ENCODE measurements at regions not wholly inside any gene's neighbourhood (a gene's known extent, or its start where the extent isn't known, plus 50 kb on each side); places are given as distances from the start of the nearest gene placed in this dataset.

DNA sequence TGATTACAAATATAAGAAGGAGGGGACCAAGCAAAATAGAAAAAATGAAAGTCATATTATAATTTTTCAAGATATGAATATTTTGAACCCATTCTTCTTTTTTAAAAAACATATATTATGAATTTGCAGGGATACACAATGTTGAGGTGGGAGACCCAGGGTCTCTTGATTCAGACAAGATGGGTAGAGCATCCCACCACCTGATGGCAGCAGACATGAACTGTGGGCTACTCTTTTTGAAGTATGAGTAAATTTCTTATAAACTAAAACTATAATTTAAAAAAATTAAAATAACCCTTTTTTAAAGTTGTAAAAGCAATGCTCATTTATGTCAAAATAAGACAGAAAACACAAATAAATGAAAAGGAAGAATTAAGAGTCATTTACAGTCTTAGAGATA, 202.7 kb upstream of the PRICKLE1 start:
- no peak for DNase-seq (ENCODE audit: low read depth)
- H3K4me3 ChIP-seq (ENCODE audit: low read length), result no peak overlapping the region
- TF ChIP-seq, protein P1, sequence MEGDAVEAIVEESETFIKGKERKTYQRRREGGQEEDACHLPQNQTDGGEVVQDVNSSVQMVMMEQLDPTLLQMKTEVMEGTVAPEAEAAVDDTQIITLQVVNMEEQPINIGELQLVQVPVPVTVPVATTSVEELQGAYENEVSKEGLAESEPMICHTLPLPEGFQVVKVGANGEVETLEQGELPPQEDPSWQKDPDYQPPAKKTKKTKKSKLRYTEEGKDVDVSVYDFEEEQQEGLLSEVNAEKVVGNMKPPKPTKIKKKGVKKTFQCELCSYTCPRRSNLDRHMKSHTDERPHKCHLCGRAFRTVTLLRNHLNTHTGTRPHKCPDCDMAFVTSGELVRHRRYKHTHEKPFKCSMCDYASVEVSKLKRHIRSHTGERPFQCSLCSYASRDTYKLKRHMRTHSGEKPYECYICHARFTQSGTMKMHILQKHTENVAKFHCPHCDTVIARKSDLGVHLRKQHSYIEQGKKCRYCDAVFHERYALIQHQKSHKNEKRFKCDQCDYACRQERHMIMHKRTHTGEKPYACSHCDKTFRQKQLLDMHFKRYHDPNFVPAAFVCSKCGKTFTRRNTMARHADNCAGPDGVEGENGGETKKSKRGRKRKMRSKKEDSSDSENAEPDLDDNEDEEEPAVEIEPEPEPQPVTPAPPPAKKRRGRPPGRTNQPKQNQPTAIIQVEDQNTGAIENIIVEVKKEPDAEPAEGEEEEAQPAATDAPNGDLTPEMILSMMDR (conservative IDR thresholded peaks at IDR 0.05; ENCODE audit: low read length), result no peak

GRCh38 chr12:42791399-42791798, 201.9 kb upstream of the PRICKLE1 start:
- TF ChIP-seq, protein P1 (conservative IDR thresholded peaks at IDR 0.05; ENCODE audit: low read length), result no peak
- no peak overlapping the region for H3K4me3 ChIP-seq (ENCODE audit: low read length)
- no peak for DNase-seq (ENCODE audit: low read depth)

- TF ChIP-seq, protein P1 (conservative IDR thresholded peaks at IDR 0.05; ENCODE audit: low read length), result no peak
These were observed 201.2 kb upstream of the PRICKLE1 start for GRCh38 chr12:42790761-42791151.

GRCh38 chr12:42789808-42790760, 200.5 kb upstream of the PRICKLE1 start:
- TF ChIP-seq, protein P1 (conservative IDR thresholded peaks at IDR 0.05; ENCODE audit: low read length), result no peak
- no peak overlapping the region for H3K4me3 ChIP-seq (ENCODE audit: low read length)

More at GRCh38 chr12:42790761-42791151, 201.2 kb upstream of the PRICKLE1 start:
- DNase-seq (ENCODE audit: low read depth), result peak; percentile 38
- no peak overlapping the region for H3K4me3 ChIP-seq (ENCODE audit: low read length)

GRCh38 chr12:42786400-42787148, 197.0 kb upstream of the PRICKLE1 start:
- no peak for DNase-seq (ENCODE audit: low read depth)
- TF ChIP-seq, protein P1 (conservative IDR thresholded peaks at IDR 0.05; ENCODE audit: low read length), result no peak
- H3K4me3 ChIP-seq (ENCODE audit: low read length), result no peak overlapping the region

More at GRCh38 chr12:42789808-42790760, 200.5 kb upstream of the PRICKLE1 start:
- no peak for DNase-seq (ENCODE audit: low read depth)

DNA sequence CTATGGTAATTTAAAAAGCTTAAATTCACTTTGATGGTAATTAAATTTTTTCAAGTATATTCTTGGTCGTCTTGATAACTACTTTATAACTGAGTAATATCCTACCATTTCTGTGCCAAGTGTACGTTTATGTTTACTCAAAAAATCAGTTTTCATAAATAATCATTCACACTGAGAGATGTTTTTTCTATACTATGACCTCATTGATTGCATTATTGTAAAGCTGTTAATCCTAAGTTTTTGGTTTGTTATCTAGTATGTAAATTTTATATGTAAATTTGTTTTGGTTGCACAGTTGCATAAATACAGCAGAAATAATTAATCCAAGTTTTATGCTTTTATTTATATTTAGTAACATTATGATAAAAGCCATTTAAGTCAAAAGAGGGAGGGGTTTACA, 196.4 kb upstream of the PRICKLE1 start:
- TF ChIP-seq, protein P1 (conservative IDR thresholded peaks at IDR 0.05; ENCODE audit: low read length), result no peak
- no peak for DNase-seq (ENCODE audit: low read depth)
- no peak overlapping the region for H3K4me3 ChIP-seq (ENCODE audit: low read length)

All from AG10803 (cell line).